H9 (cell line): ENCODE measurements at regions not wholly inside any gene's neighbourhood (a gene's known extent, or its start where the extent isn't known, plus 50 kb on each side); places are given as distances from the start of the nearest gene placed in this dataset.

Experiments
- DNase-seq: peaks from one replicate; pipeline ENCODE4 v3.0.0-alpha.2; 2017
- H2AFZ ChIP-seq: one replicate; pipeline ENCODE4 v1.6.1; 2013; ENCODE audit warnings: mild to moderate bottlenecking, low read length, control low read depth, moderate library complexity
- H2AK5ac ChIP-seq: 2 replicates; pipeline ENCODE4 v1.6.1; 2013; ENCODE audit warnings: low read length, control low read depth, mixed read lengths; ENCODE audit not compliant: insufficient read length
- H2BK120ac ChIP-seq: one replicate; pipeline ENCODE4 v1.6.1; 2013; ENCODE audit warnings: low read depth, mild to moderate bottlenecking, low read length, control low read depth, inconsistent platforms; ENCODE audit not compliant: poor library complexity, severe bottlenecking
- H2BK12ac ChIP-seq: 2 replicates; pipeline ENCODE4 v1.6.1; 2013; ENCODE audit warnings: low read length, control low read depth, mixed read lengths, low read depth; ENCODE audit not compliant: insufficient read length
- H2BK15ac ChIP-seq: 2 replicates; pipeline ENCODE4 v1.6.1; 2013; ENCODE audit warnings: low read depth, low read length, control low read depth
- H2BK20ac ChIP-seq: one replicate; pipeline ENCODE4 v1.6.1; 2013; ENCODE audit warnings: low read depth, mild to moderate bottlenecking, low read length, control low read depth, inconsistent platforms; ENCODE audit not compliant: poor library complexity, severe bottlenecking
- H2BK5ac ChIP-seq: 2 replicates; pipeline ENCODE4 v1.6.1; 2013; ENCODE audit warnings: low read length, control low read depth, mixed read lengths; ENCODE audit not compliant: insufficient read length
- H3K14ac ChIP-seq: 2 replicates; pipeline ENCODE4 v1.6.1; 2013; ENCODE audit warnings: low read length, control low read depth; ENCODE audit not compliant: insufficient read depth
- H3K18ac ChIP-seq: 2 replicates; pipeline ENCODE4 v1.6.1; 2013; ENCODE audit warnings: low read depth, mild to moderate bottlenecking, mixed read lengths, low read length, control low read depth; ENCODE audit not compliant: insufficient read length
- H3K23ac ChIP-seq: 2 replicates; pipeline ENCODE4 v1.6.1; 2013; ENCODE audit warnings: low read length, control low read depth, mixed read lengths, low read depth; ENCODE audit not compliant: insufficient read length
- H3K23me2 ChIP-seq: 2 replicates; pipeline ENCODE4 v1.6.1; 2013; ENCODE audit warnings: low read depth, mild to moderate bottlenecking, mixed read lengths, low read length, control low read depth; ENCODE audit not compliant: insufficient read length, poor library complexity, severe bottlenecking
- H3K27ac ChIP-seq: 2 replicates; pipeline ENCODE4 v1.5.1; 2013; ENCODE audit warnings: low read length, control low read depth, mixed read lengths, low read depth; ENCODE audit not compliant: insufficient read length
- H3K27me3 ChIP-seq: 2 replicates; pipeline ENCODE4 v1.6.1; 2013; ENCODE audit warnings: low read length, control low read depth, inconsistent platforms; ENCODE audit not compliant: insufficient read depth
- H3K4ac ChIP-seq: 2 replicates; pipeline ENCODE4 v1.6.1; 2013; ENCODE audit warnings: low read depth, mild to moderate bottlenecking, control low read depth, inconsistent platforms, low read length, moderate library complexity
- H3K4me1 ChIP-seq: 2 replicates; pipeline ENCODE4 v1.6.1; 2013; ENCODE audit warnings: low read length, control low read depth, inconsistent platforms; ENCODE audit not compliant: insufficient read depth
- H3K4me2 ChIP-seq: 2 replicates; pipeline ENCODE4 v1.6.1; 2013; ENCODE audit warnings: low read length, control low read depth, mixed read lengths; ENCODE audit not compliant: insufficient read length, insufficient read depth
- H3K56ac ChIP-seq: 2 replicates; pipeline ENCODE4 v1.6.1; 2013; ENCODE audit warnings: low read depth, mild to moderate bottlenecking, mixed read lengths, low read length, control low read depth; ENCODE audit not compliant: insufficient read length
- H3K79me1 ChIP-seq: 2 replicates; pipeline ENCODE4 v1.6.1; 2013; ENCODE audit warnings: low read depth, mild to moderate bottlenecking, moderate library complexity, low read length, control low read depth, inconsistent platforms; ENCODE audit not compliant: insufficient read depth, poor library complexity, severe bottlenecking
- H3K79me2 ChIP-seq: 2 replicates; pipeline ENCODE4 v1.6.1; 2013; ENCODE audit warnings: low read length, control low read depth, inconsistent platforms; ENCODE audit not compliant: insufficient read depth
- H3K9ac ChIP-seq: 2 replicates; pipeline ENCODE4 v1.6.1; 2013; ENCODE audit warnings: low read length, control low read depth, mixed read lengths; ENCODE audit not compliant: insufficient read length; ENCODE audit errors: extremely low read depth
- H3K9me3 ChIP-seq: one replicate; pipeline ENCODE4 v1.6.1; 2013; ENCODE audit warnings: low read depth, low read length, inconsistent platforms; ENCODE audit not compliant: control insufficient read depth
- H3T11ph ChIP-seq: one replicate; pipeline ENCODE4 v1.6.1; 2013; ENCODE audit warnings: mild to moderate bottlenecking, low read length, control low read depth, inconsistent platforms
- H4K20me1 ChIP-seq: one replicate; pipeline ENCODE4 v1.6.1; 2013; ENCODE audit not compliant: control insufficient read depth, insufficient read length, insufficient read depth
- H4K5ac ChIP-seq: 2 replicates; pipeline ENCODE4 v1.6.1; 2013; ENCODE audit warnings: low read depth, mild to moderate bottlenecking, mixed read lengths, low read length, control low read depth; ENCODE audit not compliant: insufficient read length
- H4K8ac ChIP-seq: replicated peaks from 2 replicates; pipeline ENCODE4 v1.6.1; 2013; ENCODE audit warnings: low read length, control low read depth, mixed read lengths, low read depth; ENCODE audit not compliant: insufficient read length
- H4K91ac ChIP-seq: 2 replicates; pipeline ENCODE4 v1.6.1; 2013; ENCODE audit warnings: low read depth, mild to moderate bottlenecking, moderate library complexity, mixed read lengths, low read length, control low read depth; ENCODE audit not compliant: insufficient read length
- H3K27ac Mint-ChIP-seq, 3 experiments: 2 replicates in 2 of 3; 3 replicates in 1 of 3; pipeline ENCODE4 v1.8.0; 2020 to 2021; ENCODE audit warnings: mixed read lengths in 3 of 3, mild to moderate bottlenecking in 1 of 3, moderate library complexity in 1 of 3
- H3K27me3 Mint-ChIP-seq: 2 replicates; pipeline ENCODE4 v1.8.0; 2021; ENCODE audit warnings: low read depth, mild to moderate bottlenecking, moderate library complexity, mixed read lengths
- H3K36me3 Mint-ChIP-seq, 3 experiments: 2 replicates in 2 of 3; 3 replicates in 1 of 3; pipeline ENCODE4 v1.8.0; 2020 to 2021; ENCODE audit warnings: low read depth in 3 of 3, mixed read lengths in 3 of 3; ENCODE audit not compliant: insufficient read depth in 1 of 3
- H3K4me1 Mint-ChIP-seq, 2 experiments: 2 replicates each; pipeline ENCODE4 v1.8.0; 2020; ENCODE audit warnings: mixed read lengths in 2 of 2
- H3K4me3 Mint-ChIP-seq, 2 experiments: 2 replicates in 1 of 2; 3 replicates in 1 of 2; pipeline ENCODE4 v1.8.0; 2020 to 2021; ENCODE audit warnings: mild to moderate bottlenecking in 2 of 2, mixed read lengths in 2 of 2, moderate library complexity in 1 of 2
- H3K9me3 Mint-ChIP-seq, 2 experiments: 2 replicates in 1 of 2; 3 replicates in 1 of 2; pipeline ENCODE4 v1.8.0; 2020; ENCODE audit warnings: mild to moderate bottlenecking in 2 of 2, mixed read lengths in 2 of 2, moderate library complexity in 1 of 2
- CTCF ChIP-seq: fragments of 200-600 bp; sonication (generic); conservative IDR thresholded peaks from 3 replicates; pipeline ENCODE4 v1.8.0; 2021; ENCODE audit warnings: antibody characterized with exemption, mild to moderate bottlenecking
- WGBS: extraction: QIAGEN DNeasy Blood & Tissue Kit; methylation state at CpG from one replicate; pipeline ENCODE4 v1.1.7; 2013; ENCODE audit warnings: missing lambda C conversion rate, low lambda C conversion rate, mixed read lengths; ENCODE audit not compliant: insufficient read length; ENCODE audit errors: extremely low coverage; 5-methylcytosine and 5-hydroxymethylcytosine counted together

GRCh38 chr20:52379723-52380336 is 188.3 kb upstream of the ZFP64 start:
- H3K27me3 ChIP-seq = no peaks in the 10 kb centered on the region
- no peak overlapping the region for H3K18ac ChIP-seq
- no peak overlapping the region for H2BK5ac ChIP-seq
- WGBS = no CpG with 5 or more reads among the region's 7 CpGs
- no peak overlapping the region for H3K4ac ChIP-seq
- no peak overlapping the region for H2AK5ac ChIP-seq
- H4K5ac ChIP-seq = no peak overlapping the region
- H3K56ac ChIP-seq = no peak overlapping the region
- H3K79me1 ChIP-seq = no peaks in the 10 kb centered on the region
- no peaks in the 10 kb centered on the region for H3K9me3 ChIP-seq
- no peaks in the 10 kb centered on the region for H3K4me1 ChIP-seq
- H3K9me3 Mint-ChIP-seq = peaks cover 4 to 5% of the 10 kb centered on the region in 2 experiments; a peak in 2 of 5 replicates
- no peak for DNase-seq
- H3K36me3 Mint-ChIP-seq = peaks cover 0 to 4% (median 0%) of the 10 kb centered on the region in 3 experiments; a peak in 1 of 7 replicates
- H2BK20ac ChIP-seq = no peak overlapping the region
- H3K23ac ChIP-seq = no peak overlapping the region
- no peak overlapping the region for H2BK12ac ChIP-seq
- no peaks in the 10 kb centered on the region for H4K20me1 ChIP-seq
- H3K4me2 ChIP-seq = no peak overlapping the region
- no peak overlapping the region for H3K9ac ChIP-seq
- no peaks in the 10 kb centered on the region for H3K23me2 ChIP-seq
- TF ChIP-seq CTCF = peak; percentile 96
- H3K27me3 Mint-ChIP-seq = no peaks in the 10 kb centered on the region
- H3K14ac ChIP-seq = no peak overlapping the region
- no peak overlapping the region for H2BK15ac ChIP-seq
- no peak overlapping the region for H4K91ac ChIP-seq
- no peak overlapping the region for H3K4me3 Mint-ChIP-seq
- H2BK120ac ChIP-seq = no peak overlapping the region
- no peak overlapping the region for H3K27ac Mint-ChIP-seq
- H3T11ph ChIP-seq = no peak overlapping the region
- H2AFZ ChIP-seq = no peak overlapping the region
- H4K8ac ChIP-seq = no peak overlapping the region
- H3K79me2 ChIP-seq = no peaks in the 10 kb centered on the region
- no peak overlapping the region for H3K27ac ChIP-seq
- H3K4me1 Mint-ChIP-seq = no peaks in the 10 kb centered on the region
